PC-3 (cell line): ENCODE measurements at regions not wholly inside any gene's neighbourhood (a gene's known extent, or its start where the extent isn't known, plus 50 kb on each side); places are given as distances from the start of the nearest gene placed in this dataset.

Experiments used
- ATAC-seq: fragments of 200-7000 bp; cut with Tn5 transposase; 2 replicates; pipeline ENCODE4 v1.9.1; 2020; ENCODE audit warnings: mild to moderate bottlenecking, moderate library complexity
- BruUV-seq: library from RNA; stranded (reverse); fragments of 400-500 nt; replicated peaks from 2 replicates; lab custom pipeline; 2021; lab: Mats Ljungman, UMichigan
- CTCF ChIA-PET: fragments of 300-600 bp; sonication (Branson Sonifier 250); formaldehyde crosslinking; loops from one replicate; lab custom pipeline; 2022; ENCODE audit warnings: antibody characterized with exemption; lab: Charles Lee
- POLR2A ChIA-PET: fragments of 300-600 bp; sonication (Branson Sonifier 250); formaldehyde crosslinking; loops from one replicate; lab custom pipeline; 2022; ENCODE audit warnings: antibody characterized with exemption; ENCODE audit not compliant: unreplicated experiment; lab: Charles Lee
- DNase-seq: peaks from one replicate; pipeline ENCODE4 v3.0.0-alpha.2; 2015
- H2AFZ ChIP-seq: fragments of 300-600 bp; sonication (generic); 2 replicates; pipeline ENCODE4 v1.6.0; 2016; ENCODE audit warnings: antibody characterized with exemption, low read length
- H3F3A ChIP-seq: fragments of 300-600 bp; sonication (generic); one replicate; pipeline ENCODE4 v1.6.0; 2017; ENCODE audit warnings: antibody characterized with exemption, low read length, control low read depth, mild to moderate bottlenecking; ENCODE audit not compliant: unreplicated experiment
- H3K27ac ChIP-seq: fragments of 300-600 bp; sonication (generic); 2 replicates; pipeline ENCODE4 v1.5.1; 2016; ENCODE audit warnings: mild to moderate bottlenecking, low read length
- H3K27me3 ChIP-seq: fragments of 300-600 bp; sonication (generic); 2 replicates; pipeline ENCODE4 v1.6.1; 2016; ENCODE audit warnings: low read length, mixed read lengths
- H3K36me3 ChIP-seq: fragments of 300-600 bp; sonication (generic); 2 replicates; pipeline ENCODE4 v1.6.1; 2016; ENCODE audit warnings: low read depth, mixed run types, low read length, mixed read lengths
- H3K4me1 ChIP-seq: fragments of 300-600 bp; sonication (generic); 2 replicates; pipeline ENCODE4 v1.5.1; 2016; ENCODE audit warnings: low read length; ENCODE audit not compliant: insufficient read depth
- H3K4me2 ChIP-seq: fragments of 300-600 bp; sonication (generic); 2 replicates; pipeline ENCODE4 v1.6.0; 2016; ENCODE audit warnings: low read length
- H3K4me3 ChIP-seq: fragments of 300-600 bp; sonication (generic); 2 replicates; pipeline ENCODE4 v1.5.1; 2016; ENCODE audit warnings: mild to moderate bottlenecking, low read length, mixed read lengths
- H3K79me2 ChIP-seq: fragments of 300-600 bp; sonication (generic); 2 replicates; pipeline ENCODE4 v1.6.1; 2017; ENCODE audit warnings: low read length, mixed read lengths
- H3K9ac ChIP-seq: fragments of 300-600 bp; sonication (generic); 2 replicates; pipeline ENCODE4 v1.6.0; 2016; ENCODE audit warnings: mild to moderate bottlenecking, low read length
- H3K9me2 ChIP-seq: fragments of 300-600 bp; sonication (generic); replicated peaks from 2 replicates; pipeline ENCODE4 v1.6.1; 2016; ENCODE audit warnings: mixed run types, low read length, mixed read lengths
- H3K9me3 ChIP-seq: fragments of 300-600 bp; sonication (generic); 2 replicates; pipeline ENCODE4 v1.6.1; 2016; ENCODE audit warnings: low read length, mixed read lengths
- H4K20me1 ChIP-seq: fragments of 300-600 bp; sonication (generic); 2 replicates; pipeline ENCODE4 v1.6.1; 2016; ENCODE audit warnings: low read length, mixed read lengths
- CTCF ChIP-seq: fragments of 300-600 bp; sonication (generic); conservative IDR thresholded peaks from 2 replicates; pipeline ENCODE4 v1.5.1; 2017; ENCODE audit warnings: antibody characterized with exemption, low read depth, mild to moderate bottlenecking, low read length
- EZH2 ChIP-seq: fragments of 300-600 bp; sonication (generic); IDR thresholded peaks from one replicate; pipeline ENCODE4 v1.6.1; 2017; ENCODE audit warnings: antibody characterized with exemption, mild to moderate bottlenecking, low read length; ENCODE audit not compliant: unreplicated experiment
- EZH2phosphoT487 ChIP-seq: fragments of 300-600 bp; sonication (generic); IDR thresholded peaks from 2 replicates; pipeline ENCODE4 v1.6.1; 2018; ENCODE audit warnings: mild to moderate bottlenecking, antibody characterized with exemption, low read length, borderline replicate concordance
- intact Hi-C: fragments of 100-400 bp; cut with micrococcal nuclease; formaldehyde crosslinking; loops from 2 replicates; pipeline ENCODE4 v1.9.0; 2023

GRCh38 chr12:4001031-4001430 is 127.8 kb upstream of the PARP11 start:
- H3K4me1 ChIP-seq, result no peaks in the 10 kb centered on the region
- no peaks in the 10 kb centered on the region for H4K20me1 ChIP-seq
- H3K9me3 ChIP-seq, result no peaks in the 10 kb centered on the region
- no peaks in the 10 kb centered on the region for H3F3A ChIP-seq
- no peak overlapping the region for H3K4me3 ChIP-seq
- H3K4me2 ChIP-seq, result no peak overlapping the region
- intact Hi-C loops, result no loop called here
- no peak overlapping the region for H2AFZ ChIP-seq
- DNase-seq, result no peak
- TF ChIP-seq EZH2phosphoT487 (no peak), CTCF (no peak), EZH2 (no peak)
- ChIA-PET POLR2A (no interaction called here), CTCF (interaction anchor here (1.0 kb wide), 1 partner anchor 38 kb away, joined by 3 read pairs; no protein-coding TSS in a partner anchor)
- no peak overlapping the region for H3K27ac ChIP-seq
- no TSS peak for BruUV-seq
- H3K79me2 ChIP-seq, result no peaks in the 10 kb centered on the region
- no peaks in the 10 kb centered on the region for H3K9me2 ChIP-seq
- no peaks in the 10 kb centered on the region for H3K36me3 ChIP-seq
- no peak overlapping the region for H3K9ac ChIP-seq
- H3K27me3 ChIP-seq, result peaks cover 10% of the 10 kb centered on the region
- no peak for ATAC-seq

- Histone ChIP-seq H3K27me3 (peaks cover 10% of the 10 kb centered on the region), H3K36me3 (no peaks in the 10 kb centered on the region), H3K27ac (no peak overlapping the region), H3K4me2 (no peak overlapping the region), H3K79me2 (no peaks in the 10 kb centered on the region), H3K4me1 (no peaks in the 10 kb centered on the region), H2AFZ (no peak overlapping the region), H3K4me3 (no peak overlapping the region), H3K9ac (no peak overlapping the region), H3K9me3 (no peaks in the 10 kb centered on the region), H3K9me2 (no peaks in the 10 kb centered on the region), H3F3A (no peaks in the 10 kb centered on the region), H4K20me1 (no peaks in the 10 kb centered on the region)
- no peak for ATAC-seq
- CTCF ChIA-PET, result interaction anchor here (1.0 kb wide), 1 partner anchor 39 kb away, joined by 3 read pairs; no protein-coding TSS in a partner anchor
- TF ChIP-seq CTCF (no peak), EZH2phosphoT487 (no peak), EZH2 (no peak)
- no TSS peak for BruUV-seq
- intact Hi-C loops, result no loop called here
- DNase-seq, result no peak
- POLR2A ChIA-PET, result no interaction called here
Measured at GRCh38 chr12:3999904-4000303, 126.7 kb upstream of the PARP11 start.

- POLR2A ChIA-PET, result no interaction called here
Measured at GRCh38 chr12:3998968-3999792, 126.0 kb upstream of the PARP11 start.

More at GRCh38 chr12:3998968-3999792, 126.0 kb upstream of the PARP11 start:
- Histone ChIP-seq H3K4me3 (no peak overlapping the region), H4K20me1 (no peaks in the 10 kb centered on the region), H3K36me3 (no peaks in the 10 kb centered on the region), H3K4me2 (no peak overlapping the region), H3K4me1 (no peaks in the 10 kb centered on the region), H3K9me2 (no peaks in the 10 kb centered on the region), H3K27ac (no peak overlapping the region), H3K27me3 (peaks cover 10% of the 10 kb centered on the region), H3K9me3 (no peaks in the 10 kb centered on the region), H3K79me2 (no peaks in the 10 kb centered on the region), H2AFZ (no peak overlapping the region), H3K9ac (no peak overlapping the region), H3F3A (no peaks in the 10 kb centered on the region)
- DNase-seq (no peak), ATAC-seq (no peak)
- intact Hi-C loops, result no loop called here
- CTCF ChIA-PET, result no interaction called here
- BruUV-seq, result no TSS peak
- TF ChIP-seq EZH2 (no peak), EZH2phosphoT487 (no peak), CTCF (no peak)
